ENCODE measurements at regions not wholly inside any gene's neighbourhood (a gene's known extent, or its start where the extent isn't known, plus 50 kb on each side); places are given as distances from the start of the nearest gene placed in this dataset.
"Not testable (repeated sequence)": the region's sequence is repeated elsewhere in the genome, so short reads cannot be mapped to it uniquely, and the experiment has no call there.

DNA sequence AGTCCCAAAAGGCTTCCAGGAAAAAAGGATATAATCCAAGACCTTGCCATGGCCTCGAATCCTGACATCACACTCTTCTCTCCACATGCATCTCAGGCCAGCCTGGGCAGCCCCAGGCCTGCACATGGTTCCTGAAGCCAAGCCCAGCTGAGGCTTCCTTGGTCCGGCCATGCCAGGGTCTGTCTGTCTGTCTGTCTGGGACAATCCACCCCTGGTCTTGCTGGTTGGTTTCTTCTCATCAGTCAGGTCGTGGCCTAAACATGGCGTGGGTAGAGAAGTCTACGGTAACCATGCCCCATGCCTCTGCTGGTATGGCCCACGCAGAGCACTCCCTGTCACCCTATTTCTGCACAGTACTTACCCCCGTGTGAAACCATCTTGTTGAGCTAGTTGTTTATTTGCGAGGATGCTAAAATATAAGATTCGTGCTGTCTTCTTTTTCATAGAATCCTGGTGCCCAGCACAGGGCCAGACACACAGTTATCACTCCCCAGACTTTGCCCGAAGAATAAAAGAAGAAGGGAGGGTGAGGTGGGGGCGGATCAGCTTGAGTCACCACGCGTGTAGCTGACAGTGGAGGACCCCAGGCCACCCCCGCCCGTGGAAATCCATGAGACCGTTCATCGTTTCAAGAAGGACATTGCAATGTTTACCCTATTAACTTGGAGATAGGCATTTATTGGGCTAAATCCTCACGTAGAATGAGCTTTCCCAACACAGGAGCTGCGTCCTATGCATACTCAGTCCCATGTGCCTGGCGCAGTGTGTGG lies 107.2 kb downstream of the RNASET2 start:
- TF ChIP-seq, protein P1, sequence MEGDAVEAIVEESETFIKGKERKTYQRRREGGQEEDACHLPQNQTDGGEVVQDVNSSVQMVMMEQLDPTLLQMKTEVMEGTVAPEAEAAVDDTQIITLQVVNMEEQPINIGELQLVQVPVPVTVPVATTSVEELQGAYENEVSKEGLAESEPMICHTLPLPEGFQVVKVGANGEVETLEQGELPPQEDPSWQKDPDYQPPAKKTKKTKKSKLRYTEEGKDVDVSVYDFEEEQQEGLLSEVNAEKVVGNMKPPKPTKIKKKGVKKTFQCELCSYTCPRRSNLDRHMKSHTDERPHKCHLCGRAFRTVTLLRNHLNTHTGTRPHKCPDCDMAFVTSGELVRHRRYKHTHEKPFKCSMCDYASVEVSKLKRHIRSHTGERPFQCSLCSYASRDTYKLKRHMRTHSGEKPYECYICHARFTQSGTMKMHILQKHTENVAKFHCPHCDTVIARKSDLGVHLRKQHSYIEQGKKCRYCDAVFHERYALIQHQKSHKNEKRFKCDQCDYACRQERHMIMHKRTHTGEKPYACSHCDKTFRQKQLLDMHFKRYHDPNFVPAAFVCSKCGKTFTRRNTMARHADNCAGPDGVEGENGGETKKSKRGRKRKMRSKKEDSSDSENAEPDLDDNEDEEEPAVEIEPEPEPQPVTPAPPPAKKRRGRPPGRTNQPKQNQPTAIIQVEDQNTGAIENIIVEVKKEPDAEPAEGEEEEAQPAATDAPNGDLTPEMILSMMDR (IDR thresholded peaks at IDR 0.05; ENCODE audit: low read depth, low read length, missing control alignments): no peak
- no peak for DNase-seq (ENCODE audit: low read depth)
- no peak overlapping the region for H3K4me3 ChIP-seq (ENCODE audit: low read depth, low read length)

DNA sequence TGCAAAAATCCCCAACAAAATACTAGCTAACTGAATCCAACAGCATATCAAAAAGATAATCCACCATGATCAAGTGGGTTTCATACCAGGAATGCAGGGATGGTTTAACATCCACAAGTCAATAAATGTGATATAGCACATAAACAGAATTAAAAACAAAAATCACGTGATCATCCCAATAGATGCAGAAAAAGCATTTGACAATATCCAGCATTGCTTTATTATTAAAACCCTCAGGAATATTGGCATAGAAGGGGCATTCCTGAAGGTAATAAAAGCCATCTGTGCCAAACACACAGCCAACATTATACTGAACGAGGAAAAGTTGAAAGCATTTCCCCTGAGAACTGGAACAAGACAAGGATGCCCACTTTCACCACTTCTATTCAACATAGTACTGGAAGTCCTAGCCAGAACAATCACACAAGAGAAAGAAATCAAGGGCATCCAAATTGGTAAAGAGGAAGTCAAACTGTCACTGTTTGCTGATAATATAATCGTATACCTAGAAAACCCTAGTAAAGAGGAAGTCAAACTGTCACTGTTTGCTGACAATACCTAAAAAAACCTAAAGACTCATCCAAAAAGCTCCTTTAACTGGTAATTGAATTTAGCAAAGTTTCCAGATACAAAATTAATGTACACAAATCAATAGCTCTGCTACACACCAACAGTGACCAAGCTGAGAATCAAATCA lies 109.8 kb downstream of the RNASET2 start:
- not testable (repeated sequence) for H3K4me3 ChIP-seq (ENCODE audit: low read depth, low read length); DNase-seq (ENCODE audit: low read depth)

DNA sequence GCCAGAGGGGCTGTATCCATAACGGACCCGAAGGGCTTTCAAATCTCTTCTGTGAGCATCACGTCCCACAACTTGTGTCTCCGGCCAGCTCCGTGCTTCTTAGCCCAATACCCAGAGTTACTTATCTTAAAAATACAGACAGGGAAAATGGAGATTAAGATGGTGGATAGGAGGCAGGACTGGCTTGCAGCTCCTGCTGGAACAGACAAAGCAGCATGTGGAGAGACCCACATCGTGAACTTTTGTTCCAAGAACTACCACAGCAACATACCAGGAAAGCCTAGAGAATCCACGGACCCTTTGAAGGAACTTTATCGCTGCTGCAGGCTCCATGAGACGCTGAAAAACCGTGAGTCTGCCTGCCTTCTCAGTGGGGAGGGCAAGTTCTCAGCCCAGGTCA lies 113.7 kb downstream of the RNASET2 start:
- TF ChIP-seq, protein P1 (IDR thresholded peaks at IDR 0.05; ENCODE audit: low read depth, low read length, missing control alignments): no peak
- H3K4me3 ChIP-seq (ENCODE audit: low read depth, low read length): no peak overlapping the region
- no peak for DNase-seq (ENCODE audit: low read depth)

DNA sequence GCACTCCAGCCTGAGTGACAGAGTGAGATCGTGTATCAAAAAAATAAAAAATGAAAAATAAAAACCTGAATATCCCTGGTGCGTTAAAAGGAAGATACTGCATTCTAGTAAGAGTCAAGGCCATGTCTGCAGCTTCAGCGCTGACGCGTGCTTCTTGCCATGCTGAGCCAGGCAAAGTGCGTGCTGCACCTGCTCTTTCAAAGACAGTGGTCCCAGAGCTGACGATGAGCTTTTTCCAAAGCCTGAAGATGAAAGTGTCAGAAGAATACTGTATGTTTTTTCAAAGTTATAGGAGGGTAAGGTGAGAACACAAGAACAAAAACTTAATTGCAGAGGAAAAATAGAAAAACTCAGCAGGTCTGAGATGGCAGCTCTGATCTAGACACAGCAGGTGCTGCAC lies 115.1 kb downstream of the RNASET2 start:
- DNase-seq (ENCODE audit: low read depth): no peak
- no peak overlapping the region for H3K4me3 ChIP-seq (ENCODE audit: low read depth, low read length)
- TF ChIP-seq, protein P1 (IDR thresholded peaks at IDR 0.05; ENCODE audit: low read depth, low read length, missing control alignments): no peak

DNA sequence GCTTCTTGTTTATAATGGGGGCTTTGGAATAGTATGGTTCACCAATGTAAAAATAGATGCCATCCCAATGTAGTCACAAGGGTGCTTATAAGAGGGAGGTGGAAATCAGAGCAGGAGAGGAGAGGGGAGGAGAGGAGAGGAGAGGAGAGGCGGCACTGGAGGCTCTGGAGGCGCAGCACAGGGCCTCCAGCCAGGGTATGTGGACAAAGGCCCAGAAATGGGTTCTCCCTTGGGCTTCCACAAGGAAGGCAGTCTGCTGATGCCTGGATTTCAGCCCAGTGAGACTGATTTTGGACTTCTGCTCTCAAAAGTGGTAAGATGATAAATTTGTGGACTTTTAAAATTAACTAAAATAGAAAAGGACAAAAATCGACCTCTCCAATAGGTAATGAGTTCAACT lies 116.8 kb downstream of the RNASET2 start:
- TF ChIP-seq, protein P1 (IDR thresholded peaks at IDR 0.05; ENCODE audit: low read depth, low read length, missing control alignments): no peak
- no peak overlapping the region for H3K4me3 ChIP-seq (ENCODE audit: low read depth, low read length)
- no peak for DNase-seq (ENCODE audit: low read depth)

DNA sequence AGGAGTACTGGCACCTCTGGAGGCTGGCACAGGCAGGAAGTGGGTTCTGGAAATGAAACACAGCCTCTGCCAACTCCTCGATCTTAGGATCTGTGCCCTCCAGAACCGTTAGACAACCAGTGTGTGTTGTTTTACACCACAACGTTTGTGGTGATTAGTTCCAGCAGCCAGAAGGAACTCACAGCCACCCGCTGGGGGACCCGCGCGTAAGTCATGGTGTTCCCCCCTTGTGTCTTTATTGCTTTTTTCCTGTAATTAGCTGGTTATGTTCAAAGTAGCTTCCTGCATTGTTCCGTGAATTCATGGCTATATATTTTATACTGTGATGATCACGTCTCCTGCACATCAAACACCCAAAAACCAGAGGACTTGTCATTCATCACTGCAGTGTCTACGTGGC lies 117.4 kb downstream of the RNASET2 start:
- H3K4me3 ChIP-seq (ENCODE audit: low read depth, low read length): no peak overlapping the region
- TF ChIP-seq, protein P1 (IDR thresholded peaks at IDR 0.05; ENCODE audit: low read depth, low read length, missing control alignments): no peak
- DNase-seq (ENCODE audit: low read depth): no peak

DNA sequence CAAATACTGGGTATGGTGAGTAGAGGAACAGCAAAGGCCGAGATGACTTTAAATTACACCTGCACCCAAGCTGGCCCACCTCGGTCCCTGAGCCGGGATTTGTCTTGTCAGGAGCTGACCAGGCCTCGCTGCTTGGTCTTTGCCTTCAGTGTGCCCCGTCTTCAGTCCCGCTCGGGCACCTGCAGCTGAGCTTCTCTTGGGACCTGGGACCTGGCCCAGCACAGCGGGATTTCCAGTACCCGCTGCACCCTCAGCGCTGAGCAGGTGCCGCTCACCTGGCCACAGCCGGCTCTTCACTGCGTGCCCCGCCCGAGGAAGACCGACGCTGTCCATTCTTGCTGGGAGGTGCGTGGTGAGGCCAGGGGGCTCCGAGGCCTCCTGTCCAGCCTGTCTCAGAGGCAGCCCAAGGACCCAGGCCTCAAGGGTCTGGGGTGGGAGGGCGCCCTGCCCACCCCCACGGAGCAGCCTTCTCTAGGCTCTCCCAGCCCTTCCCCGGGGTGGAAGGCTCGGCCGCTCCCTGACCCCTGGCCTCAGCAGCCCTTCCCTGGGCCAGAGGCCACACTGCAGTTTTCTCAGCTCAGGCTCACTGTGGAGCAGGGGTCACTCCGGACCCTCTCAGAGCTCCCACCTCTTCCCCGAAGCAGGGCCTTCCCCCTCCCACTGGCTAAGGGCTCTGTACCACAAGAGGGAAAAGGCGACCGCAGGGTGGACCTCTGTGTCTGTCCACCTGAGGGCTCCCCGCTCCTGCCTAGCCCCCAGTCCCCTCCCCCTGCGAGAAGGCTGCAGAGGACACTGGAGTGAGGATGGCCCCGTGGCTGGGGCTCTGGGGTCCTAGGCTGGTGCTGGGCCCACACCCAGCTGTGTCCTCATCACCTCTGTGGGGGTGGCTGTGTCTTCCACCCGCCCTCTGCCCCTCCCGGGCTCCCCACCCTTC lies 119.3 kb downstream of the RNASET2 start:
- TF ChIP-seq, protein P1 (IDR thresholded peaks at IDR 0.05; ENCODE audit: low read depth, low read length, missing control alignments): no peak
- DNase-seq (ENCODE audit: low read depth): no peak
- no peak overlapping the region for H3K4me3 ChIP-seq (ENCODE audit: low read depth, low read length)
